NCI-H748 (cell line): ENCODE measurements at regions not wholly inside any gene's neighbourhood (a gene's known extent, or its start where the extent isn't known, plus 50 kb on each side); places are given as distances from the start of the nearest gene placed in this dataset.
A peak's percentile ranks its signal among the peaks of the same experiment; 100 is the strongest.

ENCODE experiments used
- DNase-seq: peaks from one replicate; lab custom pipeline; 2025; ENCODE audit not compliant: unreplicated experiment; lab: John Stamatoyannopoulos, UW

GRCh38 chr13:40434516-40435397, 231.7 kb downstream of the FOXO1 start:
- DNase-seq, result no peak

GRCh38 chr13:40438022-40438680, 228.3 kb downstream of the FOXO1 start:
- DNase-seq, result no peak

DNA sequence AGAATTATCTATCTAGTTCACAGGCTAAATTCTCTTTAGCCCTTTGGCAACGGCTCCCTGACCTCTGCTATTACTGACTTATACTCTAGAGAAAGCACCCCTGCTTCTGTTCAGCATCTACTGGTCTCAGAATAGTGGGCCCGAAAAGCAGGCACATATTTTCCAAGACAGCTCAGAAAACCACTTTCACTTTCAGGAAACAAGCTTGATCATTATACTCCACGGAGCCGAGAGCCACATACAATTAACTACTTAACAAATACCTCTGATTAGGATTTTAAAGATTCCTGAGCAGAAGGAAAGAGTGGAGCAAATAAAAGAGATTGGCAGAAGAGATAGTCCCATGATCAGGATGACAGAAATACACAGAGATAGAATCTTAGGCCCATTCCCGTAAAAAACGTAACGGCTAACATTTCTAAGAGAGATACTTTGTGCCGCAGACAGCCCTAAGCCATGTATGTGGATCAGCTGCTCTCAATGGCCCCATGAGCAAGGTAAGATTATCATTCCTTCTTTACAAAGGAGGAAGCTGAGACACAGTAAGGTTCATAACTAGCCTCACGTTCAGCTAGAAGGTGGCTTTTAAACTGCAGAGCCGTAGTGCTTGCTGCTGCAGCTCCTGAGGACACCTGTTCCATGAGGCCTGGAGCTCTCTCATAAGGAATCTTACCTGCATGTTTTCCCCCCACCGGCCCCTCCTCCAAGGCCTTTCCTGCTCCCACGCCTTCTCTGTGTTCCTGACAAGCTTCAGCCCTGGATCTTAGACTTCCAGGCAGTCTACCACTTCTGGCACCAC, 227.2 kb downstream of the FOXO1 start:
- DNase-seq, result no peak

GRCh38 chr13:40439928-40440327, 226.5 kb downstream of the FOXO1 start:
- DNase-seq, result no peak

DNA sequence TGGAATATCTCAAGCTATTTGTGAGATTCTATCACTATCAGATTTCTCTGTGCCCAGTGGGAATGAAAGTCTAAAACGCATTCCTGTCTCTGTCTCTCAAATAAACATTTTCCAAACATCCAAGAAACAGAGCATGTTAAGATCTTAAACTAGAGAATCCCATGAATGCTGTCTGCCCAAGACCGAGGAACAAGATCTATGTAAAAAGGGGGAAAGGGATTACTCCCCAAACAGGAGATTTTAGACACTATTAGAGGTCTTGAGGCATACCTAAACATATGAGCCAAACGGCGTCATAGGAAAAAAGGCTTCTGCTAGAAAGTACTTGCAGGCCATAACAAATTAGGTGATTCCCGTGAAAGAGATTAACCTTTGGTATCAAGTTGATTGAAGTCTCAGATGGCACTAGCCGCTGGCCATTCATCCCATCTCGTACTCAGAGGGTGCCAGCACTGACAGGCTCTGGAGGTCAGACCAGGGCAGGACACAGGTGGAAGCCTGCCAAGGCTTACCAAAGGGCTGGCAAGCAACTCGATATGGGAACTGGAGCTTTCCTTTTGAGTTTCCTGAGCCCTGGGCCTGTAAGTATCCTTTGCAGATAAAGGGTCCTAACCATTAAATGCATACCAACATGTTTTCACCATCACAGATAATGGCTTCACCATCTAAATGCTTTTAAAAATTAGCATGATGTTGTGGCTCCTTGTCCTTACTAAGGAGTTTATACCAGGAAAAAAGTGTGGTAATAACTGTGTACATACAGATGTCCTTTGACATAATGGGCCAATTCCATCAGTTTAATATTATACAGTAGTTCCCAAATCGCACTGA, 225.2 kb downstream of the FOXO1 start:
- DNase-seq, result no peak

GRCh38 chr13:40442231-40442630, 224.2 kb downstream of the FOXO1 start:
- no peak for DNase-seq

DNA sequence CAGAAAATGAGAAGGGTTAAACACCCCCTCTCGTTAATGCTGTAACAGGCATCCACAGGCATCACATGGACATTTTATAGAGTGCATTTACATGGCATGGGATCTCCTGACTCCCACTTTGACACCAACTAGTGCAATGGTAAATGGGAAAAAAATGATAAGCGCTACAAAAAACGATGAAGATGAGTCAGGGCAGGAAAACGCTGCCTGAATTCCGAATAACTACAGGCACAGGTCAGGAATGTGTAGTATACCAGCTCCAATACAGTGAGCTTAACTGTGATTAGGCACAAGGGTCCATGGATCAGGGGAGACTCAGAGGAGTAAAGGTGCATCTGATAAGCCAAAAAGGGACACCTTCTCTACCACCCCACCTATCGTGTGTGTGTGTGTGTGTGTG, 223.6 kb downstream of the FOXO1 start:
- DNase-seq, result no peak

DNA sequence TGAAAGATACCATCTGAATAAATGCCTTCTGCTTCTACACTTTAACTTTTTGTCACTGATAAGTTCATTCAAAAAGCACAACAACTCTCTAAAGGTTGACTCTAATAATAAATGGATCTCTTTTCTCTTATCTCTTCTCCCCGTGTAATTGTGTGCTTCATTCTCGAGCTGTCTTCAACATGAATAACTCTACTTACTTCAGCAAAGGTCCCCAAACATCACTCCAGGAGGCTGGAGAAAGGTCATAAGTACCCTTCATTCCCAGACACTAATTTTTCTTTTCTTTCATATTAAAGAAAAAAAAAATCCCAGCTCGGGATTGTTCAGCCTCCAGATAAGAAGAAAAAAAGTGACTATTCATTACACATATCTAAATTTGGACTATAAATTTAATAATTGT, 222.2 kb downstream of the FOXO1 start:
- no peak for DNase-seq

- peak; percentile 23 for DNase-seq
Measured at GRCh38 chr13:40445557-40445990, 220.9 kb downstream of the FOXO1 start.

GRCh38 chr13:40446365-40446764, 220.1 kb downstream of the FOXO1 start:
- DNase-seq, result no peak

GRCh38 chr13:40447857-40448256, 218.6 kb downstream of the FOXO1 start:
- DNase-seq, result no peak

- DNase-seq, result no peak
Measured at GRCh38 chr13:40452038-40452666, 214.3 kb downstream of the FOXO1 start.

GRCh38 chr13:40452741-40453334, 213.6 kb downstream of the FOXO1 start:
- no peak for DNase-seq

GRCh38 chr13:40453351-40454021, 213.0 kb downstream of the FOXO1 start:
- no peak for DNase-seq

GRCh38 chr13:40456397-40456953, 210.0 kb downstream of the FOXO1 start:
- DNase-seq, result peak; percentile 46

GRCh38 chr13:40456979-40457553, 209.4 kb downstream of the FOXO1 start:
- no peak for DNase-seq

GRCh38 chr13:40457929-40458719, 208.3 kb downstream of the FOXO1 start:
- DNase-seq, result peak; percentile 8

DNA sequence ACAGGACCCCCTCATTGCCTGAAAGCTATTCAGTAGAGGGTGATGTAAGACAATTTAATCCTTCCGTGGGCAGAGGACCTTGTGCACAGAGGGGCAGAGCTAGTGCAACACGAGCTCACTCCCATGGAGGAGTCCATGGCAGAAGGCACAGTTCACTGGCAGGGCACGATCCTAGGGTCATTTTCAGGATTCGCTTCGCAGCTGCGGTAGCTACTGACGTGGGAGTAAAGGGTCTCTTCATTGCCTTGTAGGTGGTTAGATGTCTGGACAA, 207.8 kb downstream of the FOXO1 start:
- no peak for DNase-seq
